ENCODE measurements at regions not wholly inside any gene's neighbourhood (a gene's known extent, or its start where the extent isn't known, plus 50 kb on each side); places are given as distances from the start of the nearest gene placed in this dataset.

DNA sequence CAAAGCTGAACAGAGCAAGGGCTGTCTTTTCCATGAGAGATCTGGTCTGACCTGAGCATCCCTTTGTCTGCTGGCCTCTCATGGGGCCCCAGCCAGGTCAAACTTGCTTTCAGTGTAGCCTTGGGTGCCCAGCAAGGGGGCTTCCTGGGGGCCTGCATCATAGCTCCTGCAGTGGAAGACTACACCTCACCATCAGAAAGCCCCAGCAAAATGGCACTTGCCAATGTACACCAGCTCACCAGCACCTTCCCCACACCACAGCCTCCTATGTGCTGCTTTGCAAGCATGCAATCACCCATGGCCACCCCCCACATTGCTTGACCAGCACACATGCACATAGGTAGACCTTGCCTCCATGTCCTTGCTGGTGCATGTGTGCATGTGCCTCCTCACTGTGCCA, 1478.1 kb downstream of the FSTL5 start:
- H3K4me1 ChIP-seq: no peaks in the 10 kb centered on the region
- no peak overlapping the region for H3K4me2 ChIP-seq (ENCODE audit: low read length)
- no peaks in the 10 kb centered on the region for H3K27me3 ChIP-seq (ENCODE audit: control insufficient read depth, insufficient read depth, low read length)
- H2AFZ ChIP-seq: no peak overlapping the region
- H3K4me3 ChIP-seq (ENCODE audit: low read depth, low read length): no peak overlapping the region
- no peak overlapping the region for H3K27ac ChIP-seq
- TF ChIP-seq, protein P1, sequence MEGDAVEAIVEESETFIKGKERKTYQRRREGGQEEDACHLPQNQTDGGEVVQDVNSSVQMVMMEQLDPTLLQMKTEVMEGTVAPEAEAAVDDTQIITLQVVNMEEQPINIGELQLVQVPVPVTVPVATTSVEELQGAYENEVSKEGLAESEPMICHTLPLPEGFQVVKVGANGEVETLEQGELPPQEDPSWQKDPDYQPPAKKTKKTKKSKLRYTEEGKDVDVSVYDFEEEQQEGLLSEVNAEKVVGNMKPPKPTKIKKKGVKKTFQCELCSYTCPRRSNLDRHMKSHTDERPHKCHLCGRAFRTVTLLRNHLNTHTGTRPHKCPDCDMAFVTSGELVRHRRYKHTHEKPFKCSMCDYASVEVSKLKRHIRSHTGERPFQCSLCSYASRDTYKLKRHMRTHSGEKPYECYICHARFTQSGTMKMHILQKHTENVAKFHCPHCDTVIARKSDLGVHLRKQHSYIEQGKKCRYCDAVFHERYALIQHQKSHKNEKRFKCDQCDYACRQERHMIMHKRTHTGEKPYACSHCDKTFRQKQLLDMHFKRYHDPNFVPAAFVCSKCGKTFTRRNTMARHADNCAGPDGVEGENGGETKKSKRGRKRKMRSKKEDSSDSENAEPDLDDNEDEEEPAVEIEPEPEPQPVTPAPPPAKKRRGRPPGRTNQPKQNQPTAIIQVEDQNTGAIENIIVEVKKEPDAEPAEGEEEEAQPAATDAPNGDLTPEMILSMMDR (IDR thresholded peaks at IDR 0.05): no peak
- no peaks in the 10 kb centered on the region for H3K79me2 ChIP-seq
- H3K9me3 ChIP-seq (ENCODE audit: control insufficient read depth, low read length): no peaks in the 10 kb centered on the region
- H3K9ac ChIP-seq: no peak overlapping the region
- H3K36me3 ChIP-seq (ENCODE audit: control insufficient read depth, insufficient read depth, low read length): no peaks in the 10 kb centered on the region

DNA sequence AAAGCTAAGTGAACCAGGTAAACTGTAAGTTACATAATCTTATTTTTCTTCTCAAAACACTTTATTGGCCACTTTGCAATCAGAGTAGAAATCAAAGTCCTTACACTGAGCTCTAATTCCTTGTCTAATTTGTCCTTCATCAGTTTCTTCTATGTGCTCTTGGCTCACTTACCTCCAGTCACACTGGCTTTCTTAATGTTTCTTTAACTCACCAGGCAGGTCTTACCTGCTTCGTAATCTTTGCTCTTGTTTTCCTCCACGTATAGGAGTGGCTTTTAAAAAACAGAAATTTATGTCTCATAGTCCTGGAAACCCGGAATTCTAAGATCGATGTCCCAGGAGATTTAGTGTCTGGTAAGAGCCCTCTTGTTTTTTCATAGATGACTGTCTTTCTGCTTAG, 1462.1 kb downstream of the FSTL5 start:
- Histone ChIP-seq H3K9ac (no peak overlapping the region), H2AFZ (no peak overlapping the region), H3K9me3 (ENCODE audit: control insufficient read depth, low read length) (no peaks in the 10 kb centered on the region), H3K4me3 (ENCODE audit: low read depth, low read length) (no peak overlapping the region), H3K36me3 (ENCODE audit: control insufficient read depth, insufficient read depth, low read length) (no peaks in the 10 kb centered on the region), H3K27ac (no peak overlapping the region), H3K79me2 (no peaks in the 10 kb centered on the region), H3K27me3 (ENCODE audit: control insufficient read depth, insufficient read depth, low read length) (no peaks in the 10 kb centered on the region), H3K4me1 (no peaks in the 10 kb centered on the region), H3K4me2 (ENCODE audit: low read length) (no peak overlapping the region)
- TF ChIP-seq, protein P1 (IDR thresholded peaks at IDR 0.05): no peak

DNA sequence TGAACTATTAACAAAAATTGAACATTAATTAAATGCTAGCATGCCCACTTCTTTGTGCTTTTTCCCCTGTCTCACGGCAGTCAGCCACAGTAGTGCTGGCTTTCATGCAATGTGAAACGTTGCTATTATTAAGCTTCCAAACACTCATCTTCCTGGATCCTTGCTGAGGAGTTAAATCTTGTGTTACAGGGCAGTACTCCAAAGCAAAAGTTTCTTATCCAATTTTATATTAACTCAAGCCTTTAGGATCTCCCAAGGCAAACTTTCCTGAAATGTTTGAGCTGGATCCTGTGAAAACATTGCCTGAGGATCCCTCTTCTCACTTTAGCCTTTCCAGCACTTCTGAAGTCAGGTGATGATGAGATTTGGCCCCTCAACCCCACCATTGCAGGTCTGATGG, 1454.8 kb downstream of the FSTL5 start:
- H3K36me3 ChIP-seq (ENCODE audit: control insufficient read depth, insufficient read depth, low read length): no peaks in the 10 kb centered on the region

DNA sequence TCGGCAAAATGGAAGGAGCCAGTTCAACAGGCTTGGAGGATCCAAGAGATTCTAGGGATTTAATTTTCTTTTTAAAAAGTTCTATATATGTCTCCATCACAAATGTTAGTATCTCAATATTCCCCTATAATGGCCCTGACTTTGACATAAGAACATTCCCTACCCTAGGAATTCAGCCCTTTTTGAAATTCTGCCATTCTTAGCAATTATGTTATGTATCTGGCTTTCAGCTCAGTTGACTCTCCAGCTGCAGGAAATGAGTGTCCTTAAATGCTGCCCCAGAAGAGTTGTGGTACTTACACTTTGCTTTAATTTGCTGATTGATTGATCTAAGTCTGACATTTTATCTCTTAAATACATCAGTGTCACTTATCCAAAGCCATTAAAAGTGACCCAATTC, 1454.3 kb downstream of the FSTL5 start:
- H3K27ac ChIP-seq: no peak overlapping the region
- TF ChIP-seq, protein P1 (IDR thresholded peaks at IDR 0.05): no peak
- H3K4me1 ChIP-seq: no peaks in the 10 kb centered on the region
- no peaks in the 10 kb centered on the region for H3K79me2 ChIP-seq
- H3K9ac ChIP-seq: no peak overlapping the region
- no peak overlapping the region for H3K4me3 ChIP-seq (ENCODE audit: low read depth, low read length)
- no peak overlapping the region for H3K4me2 ChIP-seq (ENCODE audit: low read length)
- no peaks in the 10 kb centered on the region for H3K27me3 ChIP-seq (ENCODE audit: control insufficient read depth, insufficient read depth, low read length)
- H3K36me3 ChIP-seq (ENCODE audit: control insufficient read depth, insufficient read depth, low read length): no peaks in the 10 kb centered on the region
- H3K9me3 ChIP-seq (ENCODE audit: control insufficient read depth, low read length): no peaks in the 10 kb centered on the region
- H2AFZ ChIP-seq: no peak overlapping the region

More for the DNA sequence above, 1454.8 kb downstream of the FSTL5 start:
- TF ChIP-seq, protein P1 (IDR thresholded peaks at IDR 0.05): no peak
- Histone ChIP-seq H3K27me3 (ENCODE audit: control insufficient read depth, insufficient read depth, low read length) (no peaks in the 10 kb centered on the region), H3K4me2 (ENCODE audit: low read length) (no peak overlapping the region), H3K9me3 (ENCODE audit: control insufficient read depth, low read length) (no peaks in the 10 kb centered on the region), H3K79me2 (no peaks in the 10 kb centered on the region), H3K9ac (no peak overlapping the region), H3K4me1 (no peaks in the 10 kb centered on the region), H3K27ac (no peak overlapping the region), H2AFZ (no peak overlapping the region), H3K4me3 (ENCODE audit: low read depth, low read length) (no peak overlapping the region)

DNA sequence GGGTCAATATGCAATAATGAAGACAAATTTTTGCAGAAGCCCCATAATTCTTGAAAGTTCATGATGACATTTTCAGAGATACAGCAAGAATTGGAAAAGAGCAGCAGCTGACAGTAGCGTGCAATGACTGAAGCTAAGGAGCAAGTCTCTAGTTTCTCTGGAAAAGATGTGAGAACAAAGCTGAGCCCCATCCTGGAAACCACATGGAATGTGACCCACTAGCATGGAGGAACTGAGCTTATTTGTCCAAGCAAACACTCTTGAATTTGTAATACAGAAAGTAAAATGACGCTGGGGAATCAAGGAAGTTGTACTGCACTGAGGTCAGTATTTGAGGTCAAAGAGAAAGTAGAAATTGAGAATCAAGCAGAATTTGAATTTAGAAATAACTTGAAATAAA, 1447.2 kb downstream of the FSTL5 start:
- Histone ChIP-seq H3K4me2 (ENCODE audit: low read length) (no peak overlapping the region), H3K79me2 (no peaks in the 10 kb centered on the region), H3K36me3 (ENCODE audit: control insufficient read depth, insufficient read depth, low read length) (no peaks in the 10 kb centered on the region), H3K27ac (no peak overlapping the region), H3K4me1 (no peaks in the 10 kb centered on the region), H3K9me3 (ENCODE audit: control insufficient read depth, low read length) (no peaks in the 10 kb centered on the region), H3K4me3 (ENCODE audit: low read depth, low read length) (no peak overlapping the region), H2AFZ (no peak overlapping the region), H3K9ac (no peak overlapping the region), H3K27me3 (ENCODE audit: control insufficient read depth, insufficient read depth, low read length) (no peaks in the 10 kb centered on the region)
- TF ChIP-seq, protein P1 (IDR thresholded peaks at IDR 0.05): no peak

All from parathyroid adenoma (tissue), 2 donors.